Stimulated activated naive CD8-positive, alpha-beta T cell treated with anti-CD3 and anti-CD28 coated beads, Interleukin-15, amount 100 ng/mL, for 72 hours (primary cell): ENCODE measurements at regions not wholly inside any gene's neighbourhood (a gene's known extent, or its start where the extent isn't known, plus 50 kb on each side); places are given as distances from the start of the nearest gene placed in this dataset.

Experiments
- ATAC-seq: fragments of 150-1000 bp; cut with Tn5 transposase; 2 replicates; pipeline ENCODE4 v1.10.0; 2021; ENCODE audit warnings: mild to moderate bottlenecking, moderate library complexity
- DNase-seq, 2 donors: peaks; one replicate each; pipeline ENCODE4 v3.0.0; 2021 to 2022
- H3K27ac Mint-ChIP-seq, 2 donors: one replicate each; pipeline ENCODE4 v1.8.0; 2022; ENCODE audit warnings: mild to moderate bottlenecking in 2 of 2, mixed read lengths in 2 of 2, moderate library complexity in 2 of 2
- H3K27me3 Mint-ChIP-seq: one replicate; pipeline ENCODE4 v1.8.0; 2022; ENCODE audit warnings: mixed read lengths
- H3K4me1 Mint-ChIP-seq: one replicate; pipeline ENCODE4 v1.8.0; 2022; ENCODE audit warnings: mild to moderate bottlenecking, mixed read lengths
- H3K4me3 Mint-ChIP-seq, 2 donors: one replicate each; pipeline ENCODE4 v1.8.0; 2022; ENCODE audit warnings: mild to moderate bottlenecking in 2 of 2, mixed read lengths in 2 of 2, moderate library complexity in 1 of 2
- H3K9me3 Mint-ChIP-seq, 2 donors: one replicate each; pipeline ENCODE4 v1.8.0; 2022; ENCODE audit warnings: mixed read lengths in 2 of 2

GRCh38 chr1:82762829-82763532 lies 962.2 kb downstream of the ADGRL2 start:
- Mint-ChIP-seq H3K27ac (no peak overlapping the region), H3K9me3 (no peaks in the 10 kb centered on the region), H3K4me3 (no peak overlapping the region), H3K27me3 (no peaks in the 10 kb centered on the region), H3K4me1 (no peaks in the 10 kb centered on the region)
- no peak for ATAC-seq
- DNase-seq = no peak

- no peak for DNase-seq
- H3K4me1 Mint-ChIP-seq = no peaks in the 10 kb centered on the region
- no peak overlapping the region for H3K4me3 Mint-ChIP-seq
Observed at GRCh38 chr1:82759035-82759434, 958.3 kb downstream of the ADGRL2 start.

GRCh38 chr1:82755671-82756070 lies 954.9 kb downstream of the ADGRL2 start:
- H3K4me1 Mint-ChIP-seq = no peaks in the 10 kb centered on the region
- no peak for ATAC-seq
- H3K27me3 Mint-ChIP-seq = no peaks in the 10 kb centered on the region
- no peak overlapping the region for H3K27ac Mint-ChIP-seq
- H3K9me3 Mint-ChIP-seq = no peaks in the 10 kb centered on the region
- no peak for DNase-seq
- H3K4me3 Mint-ChIP-seq = no peak overlapping the region

More at GRCh38 chr1:82759035-82759434, 958.3 kb downstream of the ADGRL2 start:
- no peaks in the 10 kb centered on the region for H3K9me3 Mint-ChIP-seq
- no peak for ATAC-seq
- H3K27ac Mint-ChIP-seq = no peak overlapping the region
- H3K27me3 Mint-ChIP-seq = no peaks in the 10 kb centered on the region

GRCh38 chr1:82755191-82755590 lies 954.5 kb downstream of the ADGRL2 start:
- Mint-ChIP-seq H3K4me3 (no peak overlapping the region), H3K27me3 (no peaks in the 10 kb centered on the region), H3K27ac (no peak overlapping the region), H3K4me1 (no peaks in the 10 kb centered on the region), H3K9me3 (no peaks in the 10 kb centered on the region)
- DNase-seq = no peak
- no peak for ATAC-seq

- Mint-ChIP-seq H3K27ac (no peak overlapping the region), H3K9me3 (no peaks in the 10 kb centered on the region), H3K27me3 (no peaks in the 10 kb centered on the region), H3K4me1 (no peaks in the 10 kb centered on the region), H3K4me3 (no peak overlapping the region)
- ATAC-seq (no peak), DNase-seq (no peak)
Observed at GRCh38 chr1:82752046-82752445, 951.3 kb downstream of the ADGRL2 start.

GRCh38 chr1:82733645-82734044 lies 932.9 kb downstream of the ADGRL2 start:
- H3K27me3 Mint-ChIP-seq = no peaks in the 10 kb centered on the region
- H3K27ac Mint-ChIP-seq = peak overlapping the region in 1 of 2 donors; percentile 54
- peaks cover 13 to 18% of the 10 kb centered on the region in 2 donors for H3K9me3 Mint-ChIP-seq
- no peak overlapping the region for H3K4me3 Mint-ChIP-seq
- DNase-seq = no peak
- ATAC-seq = no peak
- H3K4me1 Mint-ChIP-seq = no peaks in the 10 kb centered on the region

- H3K27me3 Mint-ChIP-seq = no peaks in the 10 kb centered on the region
- H3K9me3 Mint-ChIP-seq = peaks cover 13 to 18% of the 10 kb centered on the region in 2 donors
- no peak overlapping the region for H3K4me3 Mint-ChIP-seq
- ATAC-seq (no peak), DNase-seq (no peak)
- H3K4me1 Mint-ChIP-seq = no peaks in the 10 kb centered on the region
- no peak overlapping the region for H3K27ac Mint-ChIP-seq
Observed at GRCh38 chr1:82731216-82731615, 930.5 kb downstream of the ADGRL2 start.

GRCh38 chr1:82728206-82728605 lies 927.5 kb downstream of the ADGRL2 start:
- H3K9me3 Mint-ChIP-seq = peaks cover 13 to 18% of the 10 kb centered on the region in 2 donors
- ATAC-seq = no peak

GRCh38 chr1:82724246-82724645 lies 923.5 kb downstream of the ADGRL2 start:
- no peak overlapping the region for H3K27ac Mint-ChIP-seq
- no peak for DNase-seq

More at GRCh38 chr1:82728206-82728605, 927.5 kb downstream of the ADGRL2 start:
- Mint-ChIP-seq H3K4me3 (no peak overlapping the region), H3K27me3 (no peaks in the 10 kb centered on the region), H3K4me1 (no peaks in the 10 kb centered on the region), H3K27ac (no peak overlapping the region)
- DNase-seq = no peak

GRCh38 chr1:82722608-82723007 lies 921.9 kb downstream of the ADGRL2 start:
- no peak for DNase-seq
- no peak overlapping the region for H3K4me3 Mint-ChIP-seq
- no peak overlapping the region for H3K27ac Mint-ChIP-seq
- no peaks in the 10 kb centered on the region for H3K27me3 Mint-ChIP-seq
- no peaks in the 10 kb centered on the region for H3K9me3 Mint-ChIP-seq
- no peaks in the 10 kb centered on the region for H3K4me1 Mint-ChIP-seq
- no peak for ATAC-seq

More at GRCh38 chr1:82724246-82724645, 923.5 kb downstream of the ADGRL2 start:
- Mint-ChIP-seq H3K9me3 (no peaks in the 10 kb centered on the region), H3K4me1 (no peaks in the 10 kb centered on the region), H3K27me3 (no peaks in the 10 kb centered on the region), H3K4me3 (no peak overlapping the region)
- no peak for ATAC-seq

GRCh38 chr1:82721702-82722101 lies 921.0 kb downstream of the ADGRL2 start:
- ATAC-seq = no peak
- H3K9me3 Mint-ChIP-seq = no peaks in the 10 kb centered on the region
- no peak overlapping the region for H3K4me3 Mint-ChIP-seq
- no peaks in the 10 kb centered on the region for H3K27me3 Mint-ChIP-seq
- DNase-seq = no peak
- no peak overlapping the region for H3K27ac Mint-ChIP-seq
- no peaks in the 10 kb centered on the region for H3K4me1 Mint-ChIP-seq

GRCh38 chr1:82718719-82719419 lies 918.1 kb downstream of the ADGRL2 start:
- H3K4me3 Mint-ChIP-seq = no peak overlapping the region
- H3K4me1 Mint-ChIP-seq = no peaks in the 10 kb centered on the region
- no peaks in the 10 kb centered on the region for H3K9me3 Mint-ChIP-seq
- no peaks in the 10 kb centered on the region for H3K27me3 Mint-ChIP-seq
- DNase-seq (no peak), ATAC-seq (no peak)
- H3K27ac Mint-ChIP-seq = no peak overlapping the region

- Mint-ChIP-seq H3K9me3 (no peaks in the 10 kb centered on the region), H3K27me3 (no peaks in the 10 kb centered on the region), H3K4me3 (no peak overlapping the region), H3K4me1 (no peaks in the 10 kb centered on the region), H3K27ac (no peak overlapping the region)
- no peak for DNase-seq
- no peak for ATAC-seq
Observed at GRCh38 chr1:82710091-82710490, 909.4 kb downstream of the ADGRL2 start.

GRCh38 chr1:82707681-82708080 lies 906.9 kb downstream of the ADGRL2 start:
- ATAC-seq = no peak

GRCh38 chr1:82706741-82707140 lies 906.0 kb downstream of the ADGRL2 start:
- H3K27me3 Mint-ChIP-seq = no peaks in the 10 kb centered on the region
- H3K4me1 Mint-ChIP-seq = no peaks in the 10 kb centered on the region
- DNase-seq = no peak
- no peak for ATAC-seq
- H3K4me3 Mint-ChIP-seq = no peak overlapping the region
- H3K27ac Mint-ChIP-seq = no peak overlapping the region
- H3K9me3 Mint-ChIP-seq = no peaks in the 10 kb centered on the region

More at GRCh38 chr1:82707681-82708080, 906.9 kb downstream of the ADGRL2 start:
- H3K9me3 Mint-ChIP-seq = no peaks in the 10 kb centered on the region
- no peak for DNase-seq
- H3K4me1 Mint-ChIP-seq = no peaks in the 10 kb centered on the region
- no peak overlapping the region for H3K27ac Mint-ChIP-seq
- H3K4me3 Mint-ChIP-seq = no peak overlapping the region
- no peaks in the 10 kb centered on the region for H3K27me3 Mint-ChIP-seq

- ATAC-seq (no peak), DNase-seq (no peak)
- Mint-ChIP-seq H3K4me3 (no peak overlapping the region), H3K9me3 (no peaks in the 10 kb centered on the region), H3K27me3 (no peaks in the 10 kb centered on the region), H3K4me1 (no peaks in the 10 kb centered on the region), H3K27ac (no peak overlapping the region)
Observed at GRCh38 chr1:82704966-82705365, 904.2 kb downstream of the ADGRL2 start.
